AG10803 (cell line): ENCODE measurements at regions not wholly inside any gene's neighbourhood (a gene's known extent, or its start where the extent isn't known, plus 50 kb on each side); places are given as distances from the start of the nearest gene placed in this dataset.

ENCODE experiments used
- DNase-seq: peaks from one replicate; pipeline ENCODE4 v3.0.0; 2010; ENCODE audit warnings: low read depth
- H3K4me3 ChIP-seq: 2 replicates; pipeline ENCODE4 v1.5.1; 2011; ENCODE audit warnings: mild to moderate bottlenecking, low read length, control low read depth
- CTCF ChIP-seq: conservative IDR thresholded peaks from 2 replicates; pipeline ENCODE4 v1.5.1; 2011; ENCODE audit warnings: mild to moderate bottlenecking, low read length, control low read depth, inconsistent platforms

DNA sequence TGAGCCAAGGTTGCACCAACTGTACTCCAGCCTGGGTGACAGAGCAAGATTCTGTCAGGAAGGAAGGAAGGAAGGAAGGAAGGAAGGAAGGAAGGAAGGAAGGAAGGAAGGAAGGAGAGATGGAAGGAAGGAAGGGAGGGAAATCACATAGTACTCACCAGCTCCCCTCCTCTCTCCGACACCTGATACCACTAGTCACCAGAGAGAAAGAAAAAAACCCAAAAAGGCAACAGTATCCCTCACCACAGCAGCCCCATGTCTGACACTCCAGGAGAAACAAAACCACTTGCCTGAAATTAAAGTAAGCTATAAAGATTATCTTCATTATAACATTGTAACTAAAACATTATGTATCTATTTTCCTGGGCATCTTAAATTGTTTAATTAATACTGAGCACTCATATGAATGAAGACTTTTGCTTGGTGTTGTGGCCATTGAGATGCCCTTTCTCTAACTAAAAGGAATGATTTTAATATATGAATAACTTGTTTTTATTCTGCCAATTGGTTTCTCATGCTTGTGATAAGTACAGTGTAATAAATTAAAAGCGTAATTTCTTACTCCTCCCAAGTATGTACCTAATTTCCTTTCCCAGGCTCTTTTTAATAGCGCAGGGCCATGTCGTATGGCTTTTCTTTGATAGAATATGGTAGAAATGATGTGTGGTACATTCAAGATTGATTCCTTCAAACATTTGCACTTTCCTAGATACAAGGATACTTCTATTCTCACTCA, 390.0 kb downstream of the MMUT start:
- no peak for DNase-seq
- no peak for TF ChIP-seq CTCF
- no peak overlapping the region for H3K4me3 ChIP-seq

GRCh38 chr6:49072146-49072545, 390.9 kb downstream of the MMUT start:
- no peak overlapping the region for H3K4me3 ChIP-seq
- no peak for DNase-seq
- no peak for TF ChIP-seq CTCF

- no peak overlapping the region for H3K4me3 ChIP-seq
- no peak for TF ChIP-seq CTCF
- DNase-seq, result no peak
Observed at GRCh38 chr6:49070411-49070810, 392.6 kb downstream of the MMUT start.

DNA sequence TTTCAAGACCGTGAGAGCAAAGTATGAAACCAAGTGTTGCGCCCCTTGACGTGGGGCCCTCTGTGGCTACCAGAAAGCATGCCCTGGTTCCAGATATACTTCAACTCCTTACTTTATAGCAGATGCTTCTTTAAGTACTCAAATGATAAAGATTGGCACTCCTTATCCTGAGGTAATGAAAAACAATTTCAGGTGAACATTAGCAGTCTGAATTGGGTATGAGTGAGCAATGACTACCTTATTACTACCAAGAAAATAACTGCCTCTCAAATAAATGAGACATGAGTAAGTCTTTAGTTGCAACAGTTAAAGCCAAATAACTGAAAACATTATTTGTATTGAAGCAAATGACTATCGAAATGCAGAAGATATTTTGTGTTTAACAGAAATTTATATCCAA, 408.7 kb downstream of the MMUT start:
- no peak for DNase-seq
- TF ChIP-seq CTCF, result no peak
- H3K4me3 ChIP-seq, result no peak overlapping the region

GRCh38 chr6:49052901-49053300, 410.2 kb downstream of the MMUT start:
- no peak for DNase-seq
- no peak for TF ChIP-seq CTCF
- H3K4me3 ChIP-seq, result no peak overlapping the region

DNA sequence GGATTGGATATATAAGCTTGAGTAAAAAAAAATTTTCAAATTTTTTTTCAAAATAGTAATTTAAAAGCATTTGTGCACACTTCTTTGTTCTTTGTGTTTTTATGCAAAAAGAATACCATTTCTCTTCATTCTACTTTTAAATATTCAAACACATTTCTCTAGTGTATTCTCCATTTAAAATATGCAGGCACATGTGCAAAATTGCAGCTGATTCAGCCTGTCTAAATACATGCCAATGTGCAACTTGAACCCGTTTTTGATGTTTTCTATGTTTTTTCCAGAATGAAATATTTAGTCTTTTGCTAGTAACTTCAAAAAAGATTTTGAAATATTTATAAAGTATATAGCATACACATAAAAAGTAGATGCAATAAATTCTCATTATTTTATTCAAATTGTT, 411.8 kb downstream of the MMUT start:
- no peak overlapping the region for H3K4me3 ChIP-seq
- no peak for TF ChIP-seq CTCF

GRCh38 chr6:49050584-49050983, 412.5 kb downstream of the MMUT start:
- H3K4me3 ChIP-seq, result no peak overlapping the region
- no peak for TF ChIP-seq CTCF
- no peak for DNase-seq

More for the DNA sequence above, 411.8 kb downstream of the MMUT start:
- no peak for DNase-seq
